ENCODE measurements at regions not wholly inside any gene's neighbourhood (a gene's known extent, or its start where the extent isn't known, plus 50 kb on each side); places are given as distances from the start of the nearest gene placed in this dataset.

DNA sequence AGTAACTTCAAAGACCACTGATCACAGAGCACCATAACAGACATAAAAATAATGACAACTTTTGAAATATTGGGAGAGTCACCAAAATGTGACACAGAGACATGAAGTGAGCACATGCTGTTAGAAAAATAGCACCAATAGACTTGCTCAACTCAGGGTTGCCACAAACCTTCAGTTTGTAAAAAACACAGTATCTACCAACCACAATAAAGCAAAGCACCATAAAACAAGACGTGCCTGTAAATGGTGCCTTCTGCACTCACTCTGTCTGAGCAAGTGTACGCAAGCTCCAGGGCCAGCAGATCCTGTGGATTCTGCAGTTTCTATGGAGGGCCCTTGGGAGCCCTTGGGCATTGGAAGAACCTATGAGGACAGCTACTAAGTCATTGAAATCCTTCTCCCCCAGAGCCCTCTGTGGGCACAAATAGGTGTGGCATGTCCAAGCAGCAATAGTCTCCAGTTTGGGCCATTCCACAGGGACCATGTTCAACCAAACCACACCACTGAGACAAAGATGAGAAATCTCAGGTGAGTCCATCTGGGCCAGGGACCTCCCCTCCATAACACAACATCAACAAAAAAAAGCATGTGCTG, 116.9 kb upstream of the RAB4A start:
- Mint-ChIP-seq H3K27ac (ENCODE audit: low read depth) (no peak overlapping the region), H3K27me3 (no peaks in the 10 kb centered on the region), H3K4me3 (no peak overlapping the region), H3K9me3 (no peaks in the 10 kb centered on the region), H3K36me3 (ENCODE audit: insufficient read depth) (no peaks in the 10 kb centered on the region), H3K4me1 (peaks cover 11% of the 10 kb centered on the region)
- ATAC-seq (replicated peaks; ENCODE audit: extremely low read depth, poor library complexity, severe bottlenecking): no peak
- no peak for DNase-seq (ENCODE audit: low spot score in 2 of 2)

- Mint-ChIP-seq H3K4me1 (peaks cover 11% of the 10 kb centered on the region), H3K9me3 (no peaks in the 10 kb centered on the region), H3K36me3 (ENCODE audit: insufficient read depth) (no peaks in the 10 kb centered on the region), H3K27ac (ENCODE audit: low read depth) (no peak overlapping the region), H3K27me3 (no peaks in the 10 kb centered on the region), H3K4me3 (no peak overlapping the region)
- no peak for ATAC-seq (replicated peaks; ENCODE audit: extremely low read depth, poor library complexity, severe bottlenecking)
- DNase-seq (ENCODE audit: low spot score in 2 of 2): no peak
Measured at GRCh38 chr1:229154811-229155210, 116.1 kb upstream of the RAB4A start.

- H3K4me3 Mint-ChIP-seq: no peak overlapping the region
- no peak overlapping the region for H3K27ac Mint-ChIP-seq (ENCODE audit: low read depth)
- no peaks in the 10 kb centered on the region for H3K27me3 Mint-ChIP-seq
- H3K36me3 Mint-ChIP-seq (ENCODE audit: insufficient read depth): no peaks in the 10 kb centered on the region
- H3K9me3 Mint-ChIP-seq: no peaks in the 10 kb centered on the region
- DNase-seq (ENCODE audit: low spot score in 2 of 2) (no peak), ATAC-seq (replicated peaks; ENCODE audit: extremely low read depth, poor library complexity, severe bottlenecking) (no peak)
- peaks cover 11% of the 10 kb centered on the region for H3K4me1 Mint-ChIP-seq
Measured at GRCh38 chr1:229155472-229155871, 115.4 kb upstream of the RAB4A start.

- Mint-ChIP-seq H3K27ac (ENCODE audit: low read depth) (peak overlapping the region; percentile 67), H3K9me3 (no peaks in the 10 kb centered on the region), H3K27me3 (no peaks in the 10 kb centered on the region), H3K36me3 (ENCODE audit: insufficient read depth) (no peaks in the 10 kb centered on the region), H3K4me1 (peaks cover 11% of the 10 kb centered on the region), H3K4me3 (no peak overlapping the region)
- no peak for DNase-seq (ENCODE audit: low spot score in 2 of 2)
- no peak for ATAC-seq (replicated peaks; ENCODE audit: extremely low read depth, poor library complexity, severe bottlenecking)
Measured at GRCh38 chr1:229156872-229157271, 114.0 kb upstream of the RAB4A start.

DNA sequence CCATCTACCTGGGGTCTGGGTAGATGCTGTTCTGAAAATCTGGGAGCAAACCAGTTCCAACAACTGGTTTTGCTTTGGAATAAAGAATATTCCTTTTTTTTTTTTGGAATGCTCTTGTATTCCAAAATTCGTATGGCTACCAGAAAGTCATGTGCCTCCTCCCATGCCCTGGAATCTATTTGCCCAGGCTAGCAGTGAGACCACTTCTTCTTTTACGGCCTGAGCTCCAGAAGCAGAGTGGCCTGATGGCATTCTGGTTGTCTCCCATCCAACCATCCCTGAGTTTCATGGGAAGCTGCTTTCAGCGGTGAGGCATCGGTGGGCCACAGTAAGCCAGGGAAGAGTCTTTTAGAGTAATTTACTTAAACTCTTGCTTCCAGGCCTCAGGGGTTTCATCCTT, 113.4 kb upstream of the RAB4A start:
- Mint-ChIP-seq H3K36me3 (ENCODE audit: insufficient read depth) (no peaks in the 10 kb centered on the region), H3K27me3 (no peaks in the 10 kb centered on the region), H3K4me3 (no peak overlapping the region), H3K4me1 (peaks cover 11% of the 10 kb centered on the region), H3K27ac (ENCODE audit: low read depth) (no peak overlapping the region), H3K9me3 (no peaks in the 10 kb centered on the region)
- ATAC-seq (replicated peaks; ENCODE audit: extremely low read depth, poor library complexity, severe bottlenecking) (no peak), DNase-seq (ENCODE audit: low spot score in 2 of 2) (no peak)

DNA sequence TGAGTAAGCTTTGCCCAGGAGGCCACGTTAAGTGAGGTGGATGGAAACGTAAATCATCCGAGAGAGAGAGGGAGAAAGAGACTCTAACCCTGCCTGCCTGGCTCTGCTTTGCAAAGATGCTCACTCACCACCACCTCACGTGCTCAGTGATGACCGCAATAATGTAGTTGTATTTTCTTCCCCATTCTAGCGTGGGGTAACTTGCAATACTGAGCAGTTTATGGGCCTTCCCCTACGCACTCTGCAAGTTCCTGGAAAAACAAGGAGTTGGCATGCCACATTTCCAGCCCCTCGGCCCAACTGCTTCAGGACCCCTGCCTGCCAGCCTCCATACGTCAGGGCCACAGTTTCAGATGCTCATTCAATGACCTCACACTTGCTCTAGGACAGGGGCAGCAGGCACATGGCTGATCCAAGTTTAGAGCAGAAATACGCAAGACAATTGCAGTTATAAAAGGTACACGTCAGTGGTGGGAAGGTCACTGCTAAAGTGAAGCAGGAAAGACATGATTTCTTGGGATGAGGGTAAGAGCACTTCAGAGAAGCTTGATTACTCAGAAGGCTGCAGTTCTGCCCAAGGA, 112.5 kb upstream of the RAB4A start:
- Mint-ChIP-seq H3K36me3 (ENCODE audit: insufficient read depth) (no peaks in the 10 kb centered on the region), H3K9me3 (no peaks in the 10 kb centered on the region), H3K27me3 (no peaks in the 10 kb centered on the region), H3K4me1 (peaks cover 11% of the 10 kb centered on the region), H3K4me3 (no peak overlapping the region), H3K27ac (ENCODE audit: low read depth) (no peak overlapping the region)
- ATAC-seq (replicated peaks; ENCODE audit: extremely low read depth, poor library complexity, severe bottlenecking): no peak
- DNase-seq (ENCODE audit: low spot score in 2 of 2): no peak

GRCh38 chr1:229158927-229159326, 112.0 kb upstream of the RAB4A start:
- peaks cover under 1% of the 10 kb centered on the region for H3K36me3 Mint-ChIP-seq (ENCODE audit: insufficient read depth)
- H3K4me3 Mint-ChIP-seq: no peak overlapping the region
- no peaks in the 10 kb centered on the region for H3K27me3 Mint-ChIP-seq
- H3K27ac Mint-ChIP-seq (ENCODE audit: low read depth): no peak overlapping the region
- no peak for ATAC-seq (replicated peaks; ENCODE audit: extremely low read depth, poor library complexity, severe bottlenecking)
- DNase-seq (ENCODE audit: low spot score in 2 of 2): no peak
- H3K4me1 Mint-ChIP-seq: peaks cover 11% of the 10 kb centered on the region
- no peaks in the 10 kb centered on the region for H3K9me3 Mint-ChIP-seq

DNA sequence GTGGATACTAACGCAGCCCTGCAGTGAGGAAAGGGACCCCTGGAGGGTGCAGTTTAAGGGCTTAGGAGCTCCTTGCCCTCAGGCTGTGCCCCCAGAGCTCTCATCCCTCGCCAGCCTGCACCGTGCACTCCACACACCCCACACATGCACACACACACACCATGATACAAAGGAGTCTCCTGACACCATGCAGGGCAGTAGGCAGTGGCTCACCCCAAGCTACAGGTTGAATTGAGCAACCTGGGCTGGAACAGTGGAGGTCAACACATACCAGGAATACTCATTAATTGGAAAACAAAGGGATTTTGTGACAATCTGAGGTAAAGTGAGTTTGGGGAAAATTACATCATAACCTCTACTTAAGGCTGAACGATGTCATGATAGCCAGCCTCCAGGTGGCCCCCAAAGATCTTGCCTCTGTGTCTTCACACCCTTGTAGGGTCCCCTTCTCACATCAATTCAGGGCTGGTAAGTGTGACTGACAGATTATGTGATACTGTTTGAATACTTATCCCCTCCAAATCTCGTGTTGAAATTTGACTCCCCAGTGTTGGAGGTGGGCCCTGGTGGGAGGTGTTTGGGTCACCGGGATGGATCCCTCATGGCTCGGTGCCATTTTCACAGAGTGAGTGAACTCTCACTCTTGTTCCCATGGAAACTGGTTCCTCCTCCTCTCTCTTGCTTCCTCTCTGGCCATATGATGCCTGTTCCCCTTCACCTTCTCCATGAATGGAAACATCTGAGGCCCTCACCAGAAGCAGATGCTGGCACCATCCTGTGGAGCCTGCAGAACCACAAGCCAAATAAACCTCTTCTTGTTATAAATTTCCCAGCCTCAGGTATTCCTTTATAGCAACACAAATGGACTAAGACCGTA, 111.0 kb upstream of the RAB4A start:
- no peak for DNase-seq (ENCODE audit: low spot score in 2 of 2)
- no peaks in the 10 kb centered on the region for H3K9me3 Mint-ChIP-seq
- no peak for ATAC-seq (replicated peaks; ENCODE audit: extremely low read depth, poor library complexity, severe bottlenecking)
- peaks cover 2% of the 10 kb centered on the region for H3K36me3 Mint-ChIP-seq (ENCODE audit: insufficient read depth)
- no peaks in the 10 kb centered on the region for H3K27me3 Mint-ChIP-seq
- H3K4me3 Mint-ChIP-seq: no peak overlapping the region
- peaks cover 17% of the 10 kb centered on the region for H3K4me1 Mint-ChIP-seq
- no peak overlapping the region for H3K27ac Mint-ChIP-seq (ENCODE audit: low read depth)

- H3K27ac Mint-ChIP-seq (ENCODE audit: low read depth): no peak overlapping the region
- no peak for DNase-seq (ENCODE audit: low spot score in 2 of 2)
- H3K4me1 Mint-ChIP-seq: peaks cover 9% of the 10 kb centered on the region
- H3K9me3 Mint-ChIP-seq: no peaks in the 10 kb centered on the region
- no peaks in the 10 kb centered on the region for H3K27me3 Mint-ChIP-seq
- H3K36me3 Mint-ChIP-seq (ENCODE audit: insufficient read depth): peaks cover 4% of the 10 kb centered on the region
- no peak overlapping the region for H3K4me3 Mint-ChIP-seq
- no peak for ATAC-seq (replicated peaks; ENCODE audit: extremely low read depth, poor library complexity, severe bottlenecking)
Measured at GRCh38 chr1:229161740-229162139, 109.2 kb upstream of the RAB4A start.

GRCh38 chr1:229162825-229163515, 107.9 kb upstream of the RAB4A start:
- no peaks in the 10 kb centered on the region for H3K9me3 Mint-ChIP-seq
- peaks cover 9% of the 10 kb centered on the region for H3K4me1 Mint-ChIP-seq
- no peak for ATAC-seq (replicated peaks; ENCODE audit: extremely low read depth, poor library complexity, severe bottlenecking)
- H3K4me3 Mint-ChIP-seq: no peak overlapping the region
- H3K27me3 Mint-ChIP-seq: no peaks in the 10 kb centered on the region
- H3K27ac Mint-ChIP-seq (ENCODE audit: low read depth): no peak overlapping the region
- DNase-seq (ENCODE audit: low spot score in 2 of 2): no peak
- peaks cover 4% of the 10 kb centered on the region for H3K36me3 Mint-ChIP-seq (ENCODE audit: insufficient read depth)

- H3K27ac Mint-ChIP-seq (ENCODE audit: low read depth): no peak overlapping the region
- H3K9me3 Mint-ChIP-seq: no peaks in the 10 kb centered on the region
- no peaks in the 10 kb centered on the region for H3K27me3 Mint-ChIP-seq
- no peak for DNase-seq (ENCODE audit: low spot score in 2 of 2)
- peaks cover 4% of the 10 kb centered on the region for H3K36me3 Mint-ChIP-seq (ENCODE audit: insufficient read depth)
- no peak for ATAC-seq (replicated peaks; ENCODE audit: extremely low read depth, poor library complexity, severe bottlenecking)
- peaks cover 9% of the 10 kb centered on the region for H3K4me1 Mint-ChIP-seq
- H3K4me3 Mint-ChIP-seq: no peak overlapping the region
Measured at GRCh38 chr1:229164348-229164747, 106.6 kb upstream of the RAB4A start.

- H3K4me3 Mint-ChIP-seq: no peak overlapping the region
- DNase-seq (ENCODE audit: low spot score in 2 of 2): no peak
- ATAC-seq (replicated peaks; ENCODE audit: extremely low read depth, poor library complexity, severe bottlenecking): no peak
- peaks cover 4% of the 10 kb centered on the region for H3K36me3 Mint-ChIP-seq (ENCODE audit: insufficient read depth)
- no peaks in the 10 kb centered on the region for H3K27me3 Mint-ChIP-seq
- H3K4me1 Mint-ChIP-seq: peaks cover 9% of the 10 kb centered on the region
- no peaks in the 10 kb centered on the region for H3K9me3 Mint-ChIP-seq
- no peak overlapping the region for H3K27ac Mint-ChIP-seq (ENCODE audit: low read depth)
Measured at GRCh38 chr1:229164836-229165735, 105.8 kb upstream of the RAB4A start.

Data from central memory CD8-positive, alpha-beta T cell (primary cell).